ENCODE measurements at regions not wholly inside any gene's neighbourhood (a gene's known extent, or its start where the extent isn't known, plus 50 kb on each side); places are given as distances from the start of the nearest gene placed in this dataset.

DNA sequence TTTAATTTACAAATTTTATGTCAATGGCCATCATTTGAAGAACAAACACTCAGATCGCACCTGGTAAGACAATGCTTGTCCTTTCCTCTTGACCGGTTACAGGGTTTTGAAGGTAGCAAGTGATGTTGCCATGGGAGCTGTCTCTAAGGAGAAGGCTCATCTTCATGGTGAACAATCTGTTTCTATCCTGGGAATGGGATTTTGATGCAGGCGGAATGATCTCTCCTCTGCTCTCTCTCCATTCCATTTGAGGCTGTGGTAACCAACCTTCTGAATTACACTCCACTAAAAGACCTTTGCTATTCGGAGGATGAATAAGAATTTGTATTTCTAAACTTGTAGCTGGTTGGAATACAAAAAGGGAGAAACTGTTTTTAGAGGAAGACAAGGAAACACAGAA lies 57.9 kb upstream of the SLC5A9 start:
- TF ChIP-seq, protein P1, sequence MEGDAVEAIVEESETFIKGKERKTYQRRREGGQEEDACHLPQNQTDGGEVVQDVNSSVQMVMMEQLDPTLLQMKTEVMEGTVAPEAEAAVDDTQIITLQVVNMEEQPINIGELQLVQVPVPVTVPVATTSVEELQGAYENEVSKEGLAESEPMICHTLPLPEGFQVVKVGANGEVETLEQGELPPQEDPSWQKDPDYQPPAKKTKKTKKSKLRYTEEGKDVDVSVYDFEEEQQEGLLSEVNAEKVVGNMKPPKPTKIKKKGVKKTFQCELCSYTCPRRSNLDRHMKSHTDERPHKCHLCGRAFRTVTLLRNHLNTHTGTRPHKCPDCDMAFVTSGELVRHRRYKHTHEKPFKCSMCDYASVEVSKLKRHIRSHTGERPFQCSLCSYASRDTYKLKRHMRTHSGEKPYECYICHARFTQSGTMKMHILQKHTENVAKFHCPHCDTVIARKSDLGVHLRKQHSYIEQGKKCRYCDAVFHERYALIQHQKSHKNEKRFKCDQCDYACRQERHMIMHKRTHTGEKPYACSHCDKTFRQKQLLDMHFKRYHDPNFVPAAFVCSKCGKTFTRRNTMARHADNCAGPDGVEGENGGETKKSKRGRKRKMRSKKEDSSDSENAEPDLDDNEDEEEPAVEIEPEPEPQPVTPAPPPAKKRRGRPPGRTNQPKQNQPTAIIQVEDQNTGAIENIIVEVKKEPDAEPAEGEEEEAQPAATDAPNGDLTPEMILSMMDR (IDR thresholded peaks at IDR 0.05) = no peak
- intact Hi-C loops (cut with DNase I) = no loop called here
- FAIRE-seq = no peak
- no peaks in the 10 kb centered on the region for H3K4me1 ChIP-seq
- H3K27me3 ChIP-seq = no peaks in the 10 kb centered on the region
- no peak overlapping the region for H3K27ac ChIP-seq
- no peak for DNase-seq
- no peak for ATAC-seq
- no peak overlapping the region for H3K4me3 ChIP-seq
- H3K9me3 ChIP-seq = no peaks in the 10 kb centered on the region
- no peaks in the 10 kb centered on the region for H3K36me3 ChIP-seq
- 77 to 81% methylated on average over 4 of the region's 4 CpGs for WGBS, 2 donors

DNA sequence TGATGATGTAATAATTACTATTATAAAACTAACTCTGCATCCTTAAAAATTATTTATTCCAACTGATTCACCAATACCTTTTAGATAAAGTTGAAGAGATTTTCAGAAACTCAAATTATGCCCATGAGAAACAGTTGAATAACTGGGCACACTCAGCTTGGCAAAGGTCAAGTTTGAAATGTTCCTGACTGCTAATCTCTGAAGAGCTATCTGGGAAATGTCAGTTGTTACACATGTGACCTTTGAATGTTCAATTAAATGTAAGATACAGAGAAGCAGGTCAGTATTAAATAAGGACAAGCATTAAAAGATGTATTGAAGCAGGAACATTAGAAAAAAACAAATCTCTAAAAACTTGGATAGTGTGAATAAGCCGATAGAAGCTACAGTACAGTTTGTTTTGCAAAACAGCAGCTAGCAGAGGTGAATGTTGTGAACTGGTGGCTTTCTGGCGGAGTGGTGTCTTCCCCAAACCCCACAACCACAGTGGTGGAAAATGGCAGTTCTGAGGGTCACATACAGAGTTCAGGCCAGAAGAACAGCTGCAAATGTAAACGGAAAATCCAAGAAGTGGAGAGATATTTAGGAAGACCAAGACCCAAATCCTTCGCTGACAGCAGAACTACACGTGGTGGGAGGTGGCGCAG lies 61.9 kb upstream of the SLC5A9 start:
- WGBS, 2 donors = 54 to 68% methylated on average over 6 of the region's 6 CpGs
- intact Hi-C loops (cut with DNase I) = no loop called here
- no peaks in the 10 kb centered on the region for H3K27me3 ChIP-seq
- ATAC-seq (no peak), DNase-seq (no peak), FAIRE-seq (no peak)
- no peaks in the 10 kb centered on the region for H3K36me3 ChIP-seq
- H3K27ac ChIP-seq = no peak overlapping the region
- H3K4me1 ChIP-seq = no peaks in the 10 kb centered on the region
- H3K4me3 ChIP-seq = no peak overlapping the region
- TF ChIP-seq, protein P1 (IDR thresholded peaks at IDR 0.05) = no peak
- no peaks in the 10 kb centered on the region for H3K9me3 ChIP-seq

DNA sequence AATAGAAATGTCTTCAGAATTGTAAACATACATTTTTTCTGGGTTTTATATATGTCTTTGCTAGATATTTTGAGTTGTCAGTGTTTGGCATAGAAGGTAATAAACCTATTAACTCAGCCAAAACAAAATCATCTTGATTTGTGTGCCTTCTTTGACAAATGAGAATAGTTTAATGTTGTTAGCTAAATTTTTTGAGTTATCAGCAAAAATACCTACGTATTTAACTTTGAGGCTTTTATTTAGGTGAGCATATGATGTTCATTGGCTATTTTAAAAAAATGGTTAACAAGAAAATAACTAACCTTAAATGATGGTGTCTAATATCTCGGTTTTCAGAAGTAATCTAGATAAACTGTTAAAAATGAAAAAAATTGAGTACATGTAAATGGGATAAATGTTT lies 83.2 kb upstream of the SLC5A9 start:
- 61 to 67% methylated on average over 2 of the region's 2 CpGs for WGBS, 2 donors
- no peak for DNase-seq
- TF ChIP-seq, protein P1 (IDR thresholded peaks at IDR 0.05) = no peak
- H3K4me3 ChIP-seq = no peak overlapping the region
- no peaks in the 10 kb centered on the region for H3K4me1 ChIP-seq
- no peak for FAIRE-seq
- H3K27ac ChIP-seq = no peak overlapping the region
- H3K9me3 ChIP-seq = no peaks in the 10 kb centered on the region
- H3K27me3 ChIP-seq = no peaks in the 10 kb centered on the region
- H3K36me3 ChIP-seq = no peaks in the 10 kb centered on the region
- ATAC-seq = no peak
- intact Hi-C loops (cut with DNase I) = no loop called here

DNA sequence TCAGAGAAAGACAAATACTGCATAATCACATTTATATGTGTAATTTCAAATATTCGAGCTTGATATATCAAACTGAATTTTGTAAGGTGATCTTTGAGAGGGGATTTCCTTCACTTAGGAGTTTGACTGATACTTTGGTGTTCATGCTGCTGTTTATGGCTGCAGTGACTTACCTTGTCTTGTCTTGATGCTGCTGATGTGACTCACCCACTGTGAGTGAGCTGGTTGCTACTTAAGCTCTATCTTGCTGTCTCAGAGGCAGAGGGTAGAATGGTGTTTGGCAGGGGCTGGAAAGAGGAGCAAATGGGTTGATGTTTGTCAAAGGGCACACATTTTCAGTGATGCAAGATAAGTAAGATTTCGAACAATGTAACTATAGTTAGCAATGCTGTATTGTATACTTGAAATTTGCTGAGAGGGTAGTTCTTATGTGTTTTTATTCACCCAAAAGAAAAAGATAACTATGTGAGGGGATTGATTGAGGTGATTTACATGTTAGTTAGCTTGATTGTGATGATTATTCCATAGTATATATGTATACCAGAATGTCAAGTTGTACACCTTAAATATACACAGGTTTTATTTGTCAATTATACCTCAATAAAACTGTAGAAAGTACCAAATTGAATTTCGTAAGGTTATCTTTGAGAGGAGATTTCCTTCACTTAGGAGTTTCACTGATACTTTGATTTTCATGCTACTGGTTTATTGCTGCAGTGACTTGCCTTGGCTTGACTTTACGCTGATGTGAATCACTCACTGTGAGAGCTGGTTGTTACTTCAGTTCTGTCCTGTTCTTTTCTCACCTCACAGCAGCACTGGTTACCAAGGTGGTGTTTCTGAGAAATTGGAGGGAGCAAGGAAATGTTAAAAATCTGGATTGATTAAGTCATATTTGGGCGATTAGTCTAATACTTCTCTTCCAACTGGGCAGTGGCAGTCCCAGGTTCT lies 94.5 kb upstream of the SLC5A9 start:
- FAIRE-seq (no peak), ATAC-seq (no peak), DNase-seq (no peak)
- H3K4me1 ChIP-seq = no peaks in the 10 kb centered on the region
- WGBS, 2 donors = 57 to 74% methylated on average over 5 of the region's 5 CpGs
- TF ChIP-seq, protein P1 (IDR thresholded peaks at IDR 0.05) = no peak
- no peak overlapping the region for H3K27ac ChIP-seq
- intact Hi-C loops (cut with DNase I) = no loop called here
- no peaks in the 10 kb centered on the region for H3K27me3 ChIP-seq
- no peaks in the 10 kb centered on the region for H3K36me3 ChIP-seq
- H3K9me3 ChIP-seq = no peaks in the 10 kb centered on the region
- H3K4me3 ChIP-seq = no peak overlapping the region

DNA sequence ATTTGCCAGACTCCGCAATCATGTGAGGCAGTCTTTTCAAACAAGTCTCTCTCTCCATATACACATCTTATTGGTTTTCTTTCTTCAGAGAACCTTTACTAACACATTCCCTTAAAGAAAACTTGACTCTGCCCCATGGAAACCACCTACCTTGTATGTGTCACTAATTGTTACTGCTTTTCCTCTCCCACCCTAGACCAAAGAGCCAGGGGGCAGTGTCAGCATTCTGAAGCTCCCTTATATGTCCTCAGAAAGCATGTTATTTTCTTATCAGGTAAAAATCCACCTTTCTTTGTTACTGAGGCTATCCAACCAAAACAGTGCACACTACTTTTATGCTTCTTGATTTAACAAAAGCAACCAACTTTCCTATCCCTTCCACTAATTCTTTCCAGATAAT lies 98.9 kb upstream of the SLC5A9 start:
- 95 to 100% methylated on average over 1 of the region's 1 CpG for WGBS, 2 donors
- TF ChIP-seq, protein P1 (IDR thresholded peaks at IDR 0.05) = no peak
- Histone ChIP-seq H3K27me3 (no peaks in the 10 kb centered on the region), H3K36me3 (no peaks in the 10 kb centered on the region), H3K4me1 (no peaks in the 10 kb centered on the region), H3K4me3 (no peak overlapping the region), H3K9me3 (no peaks in the 10 kb centered on the region), H3K27ac (no peak overlapping the region)
- no peak for DNase-seq
- ATAC-seq = no peak
- intact Hi-C loops (cut with DNase I) = no loop called here
- no peak for FAIRE-seq

Measured in pancreas (tissue), 10 donors.